SU-DHL-6 (cell line): ENCODE measurements at regions not wholly inside any gene's neighbourhood (a gene's known extent, or its start where the extent isn't known, plus 50 kb on each side); places are given as distances from the start of the nearest gene placed in this dataset.

Experiments used
- EZH2phosphoT487 ChIP-seq: fragments of 200-600 bp; sonication (generic), shearing (Covaris generic); conservative IDR thresholded peaks from 2 replicates; pipeline ENCODE4 v1.6.1; 2018; ENCODE audit warnings: mild to moderate bottlenecking, antibody characterized with exemption, low read length, moderate library complexity, mixed read lengths
- TF ChIP-seq, protein P1 (sequence below): fragments of 200-600 bp; sonication (generic); IDR thresholded peaks from one replicate; pipeline ENCODE4 v1.5.1; 2017; ENCODE audit warnings: antibody characterized with exemption, mild to moderate bottlenecking, low read length, moderate library complexity; ENCODE audit not compliant: insufficient read depth, poor library complexity, severe bottlenecking

DNA sequence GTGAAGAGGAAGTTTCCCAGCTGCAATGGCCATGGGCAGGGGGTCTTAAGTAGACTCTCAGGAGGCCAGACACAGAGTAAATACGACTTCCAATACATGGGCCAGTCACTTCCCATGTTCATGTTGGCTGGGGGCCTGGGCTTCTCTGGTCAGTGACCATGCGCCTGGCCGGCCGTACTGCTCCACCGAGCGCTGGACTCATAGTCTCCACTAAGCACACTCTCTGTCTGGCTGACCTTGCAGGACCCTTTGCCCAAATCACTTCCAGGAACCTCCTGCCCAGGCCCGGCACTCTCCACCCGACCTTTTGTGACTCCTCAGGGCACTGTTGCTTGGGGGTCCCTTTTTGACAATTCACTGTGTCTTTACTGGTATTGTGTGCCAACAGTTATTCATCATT, 69.3 kb downstream of the SOWAHC start:
- TF ChIP-seq, protein P1, sequence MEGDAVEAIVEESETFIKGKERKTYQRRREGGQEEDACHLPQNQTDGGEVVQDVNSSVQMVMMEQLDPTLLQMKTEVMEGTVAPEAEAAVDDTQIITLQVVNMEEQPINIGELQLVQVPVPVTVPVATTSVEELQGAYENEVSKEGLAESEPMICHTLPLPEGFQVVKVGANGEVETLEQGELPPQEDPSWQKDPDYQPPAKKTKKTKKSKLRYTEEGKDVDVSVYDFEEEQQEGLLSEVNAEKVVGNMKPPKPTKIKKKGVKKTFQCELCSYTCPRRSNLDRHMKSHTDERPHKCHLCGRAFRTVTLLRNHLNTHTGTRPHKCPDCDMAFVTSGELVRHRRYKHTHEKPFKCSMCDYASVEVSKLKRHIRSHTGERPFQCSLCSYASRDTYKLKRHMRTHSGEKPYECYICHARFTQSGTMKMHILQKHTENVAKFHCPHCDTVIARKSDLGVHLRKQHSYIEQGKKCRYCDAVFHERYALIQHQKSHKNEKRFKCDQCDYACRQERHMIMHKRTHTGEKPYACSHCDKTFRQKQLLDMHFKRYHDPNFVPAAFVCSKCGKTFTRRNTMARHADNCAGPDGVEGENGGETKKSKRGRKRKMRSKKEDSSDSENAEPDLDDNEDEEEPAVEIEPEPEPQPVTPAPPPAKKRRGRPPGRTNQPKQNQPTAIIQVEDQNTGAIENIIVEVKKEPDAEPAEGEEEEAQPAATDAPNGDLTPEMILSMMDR, result no peak
- TF ChIP-seq EZH2phosphoT487, result no peak
